ENCODE measurements at regions not wholly inside any gene's neighbourhood (a gene's known extent, or its start where the extent isn't known, plus 50 kb on each side); places are given as distances from the start of the nearest gene placed in this dataset.

DNA sequence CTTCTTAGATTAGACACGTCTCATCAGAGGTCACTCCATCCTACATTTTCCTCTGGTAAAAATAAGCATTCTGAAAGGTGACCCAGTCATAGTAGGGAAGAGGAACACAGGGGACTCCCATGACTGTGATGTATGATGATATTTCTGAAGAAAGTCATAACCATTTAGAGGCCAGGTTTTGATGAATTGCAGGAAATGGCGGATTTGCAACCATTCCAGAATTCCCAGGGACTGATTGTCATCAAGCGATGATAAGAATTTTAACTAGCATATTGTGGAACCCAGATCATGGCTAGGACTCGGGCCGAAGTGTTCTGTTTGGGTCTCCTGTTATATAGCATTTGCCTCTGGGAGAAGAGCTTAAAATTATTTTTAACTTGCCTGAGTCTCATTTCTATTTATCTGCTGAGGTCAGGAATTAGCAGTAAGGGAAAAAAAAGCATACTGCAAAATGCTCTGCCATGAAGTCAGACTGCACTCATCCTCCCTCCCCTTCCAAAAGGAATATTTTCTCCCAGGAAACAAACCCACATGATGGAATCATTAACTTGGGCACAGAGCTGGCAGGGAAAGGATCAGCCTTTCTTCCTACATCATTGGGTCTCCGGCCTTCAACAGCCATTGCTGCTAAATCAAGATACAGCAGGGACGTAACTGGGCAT, 286.7 kb downstream of the HLX start:
- TF ChIP-seq, protein P1, sequence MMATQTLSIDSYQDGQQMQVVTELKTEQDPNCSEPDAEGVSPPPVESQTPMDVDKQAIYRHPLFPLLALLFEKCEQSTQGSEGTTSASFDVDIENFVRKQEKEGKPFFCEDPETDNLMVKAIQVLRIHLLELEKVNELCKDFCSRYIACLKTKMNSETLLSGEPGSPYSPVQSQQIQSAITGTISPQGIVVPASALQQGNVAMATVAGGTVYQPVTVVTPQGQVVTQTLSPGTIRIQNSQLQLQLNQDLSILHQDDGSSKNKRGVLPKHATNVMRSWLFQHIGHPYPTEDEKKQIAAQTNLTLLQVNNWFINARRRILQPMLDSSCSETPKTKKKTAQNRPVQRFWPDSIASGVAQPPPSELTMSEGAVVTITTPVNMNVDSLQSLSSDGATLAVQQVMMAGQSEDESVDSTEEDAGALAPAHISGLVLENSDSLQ (IDR thresholded peaks at IDR 0.05): no peak
- TF ChIP-seq HDGF (IDR thresholded peaks at IDR 0.05; ENCODE audit: borderline replicate concordance) (no peak), TARDBP (IDR thresholded peaks at IDR 0.05) (no peak), FOXA1 (IDR thresholded peaks at IDR 0.05) (no peak), FOXM1 (IDR thresholded peaks at IDR 0.05; ENCODE audit: borderline replicate concordance) (no peak), ARNT (IDR thresholded peaks at IDR 0.05) (no peak)

Measured in HEK293T (cell line).